GM10248 (cell line): ENCODE measurements at regions not wholly inside any gene's neighbourhood (a gene's known extent, or its start where the extent isn't known, plus 50 kb on each side); places are given as distances from the start of the nearest gene placed in this dataset.

Source experiments
- CTCF ChIA-PET: fragments of 300-600 bp; sonication (Branson Sonifier 250); formaldehyde crosslinking; extraction: SDS; loops from one replicate; lab custom pipeline; 2021; ENCODE audit warnings: antibody characterized with exemption; lab: Yijun Ruan, JAX
- POLR2A ChIA-PET: fragments of 350-650 bp; sonication (Branson Sonifier 250); formaldehyde crosslinking; extraction: SDS; loops from one replicate; lab custom pipeline; 2020; ENCODE audit warnings: antibody characterized with exemption; lab: Yijun Ruan, JAX
- DNase-seq: peaks from one replicate; pipeline ENCODE4 v3.0.0; 2012; ENCODE audit errors: extremely low spot score
- TF ChIP-seq, protein P1 (sequence below): IDR thresholded peaks from 2 replicates; pipeline ENCODE4 v1.5.1; 2012; ENCODE audit warnings: mild to moderate bottlenecking, low read depth; ENCODE audit errors: extremely low read depth, missing control alignments, control extremely low read depth

DNA sequence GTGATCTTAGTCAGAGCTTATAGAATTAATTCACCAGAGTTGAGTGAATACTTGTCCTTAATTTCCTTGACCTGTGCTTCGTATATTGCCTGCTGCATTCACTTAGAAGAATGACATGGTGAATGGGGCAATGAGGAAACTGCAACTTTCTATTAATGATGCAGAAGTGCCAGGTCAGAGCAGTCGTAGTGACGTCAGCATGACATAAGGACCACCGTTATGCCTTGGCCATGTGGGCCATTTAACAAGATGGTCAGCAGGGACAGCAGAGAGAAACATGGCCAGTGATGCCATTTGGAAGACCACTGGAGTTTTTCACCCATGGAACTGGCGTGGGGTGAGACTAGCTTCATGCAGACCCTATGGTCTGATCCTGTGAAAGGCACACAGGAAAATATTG, 1469.4 kb upstream of the TMEM132C start:
- POLR2A ChIA-PET, result no interaction called here
- DNase-seq, result no peak
- TF ChIP-seq, protein P1, sequence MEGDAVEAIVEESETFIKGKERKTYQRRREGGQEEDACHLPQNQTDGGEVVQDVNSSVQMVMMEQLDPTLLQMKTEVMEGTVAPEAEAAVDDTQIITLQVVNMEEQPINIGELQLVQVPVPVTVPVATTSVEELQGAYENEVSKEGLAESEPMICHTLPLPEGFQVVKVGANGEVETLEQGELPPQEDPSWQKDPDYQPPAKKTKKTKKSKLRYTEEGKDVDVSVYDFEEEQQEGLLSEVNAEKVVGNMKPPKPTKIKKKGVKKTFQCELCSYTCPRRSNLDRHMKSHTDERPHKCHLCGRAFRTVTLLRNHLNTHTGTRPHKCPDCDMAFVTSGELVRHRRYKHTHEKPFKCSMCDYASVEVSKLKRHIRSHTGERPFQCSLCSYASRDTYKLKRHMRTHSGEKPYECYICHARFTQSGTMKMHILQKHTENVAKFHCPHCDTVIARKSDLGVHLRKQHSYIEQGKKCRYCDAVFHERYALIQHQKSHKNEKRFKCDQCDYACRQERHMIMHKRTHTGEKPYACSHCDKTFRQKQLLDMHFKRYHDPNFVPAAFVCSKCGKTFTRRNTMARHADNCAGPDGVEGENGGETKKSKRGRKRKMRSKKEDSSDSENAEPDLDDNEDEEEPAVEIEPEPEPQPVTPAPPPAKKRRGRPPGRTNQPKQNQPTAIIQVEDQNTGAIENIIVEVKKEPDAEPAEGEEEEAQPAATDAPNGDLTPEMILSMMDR, result no peak
- CTCF ChIA-PET, result no interaction called here

DNA sequence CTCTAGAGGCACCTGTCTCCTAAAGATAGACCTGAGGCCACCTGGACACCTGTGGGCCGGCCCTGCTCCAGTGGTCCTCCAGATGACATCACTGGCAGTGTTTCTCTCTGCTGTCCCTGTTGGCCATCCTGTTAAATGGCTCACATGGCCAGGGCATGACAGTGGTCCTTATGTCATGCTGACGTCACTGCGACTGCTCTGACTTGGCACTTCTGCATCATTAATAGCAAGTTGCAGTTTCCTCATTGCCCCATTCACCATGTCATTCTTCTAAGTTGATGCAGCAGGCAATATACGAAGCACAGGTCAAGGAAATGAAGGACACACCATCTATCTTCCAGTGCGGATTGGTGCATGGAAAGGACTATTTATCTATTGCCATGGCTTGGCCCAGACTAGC, 1468.5 kb upstream of the TMEM132C start:
- ChIA-PET POLR2A (no interaction called here), CTCF (no interaction called here)
- TF ChIP-seq, protein P1, result no peak
- no peak for DNase-seq

DNA sequence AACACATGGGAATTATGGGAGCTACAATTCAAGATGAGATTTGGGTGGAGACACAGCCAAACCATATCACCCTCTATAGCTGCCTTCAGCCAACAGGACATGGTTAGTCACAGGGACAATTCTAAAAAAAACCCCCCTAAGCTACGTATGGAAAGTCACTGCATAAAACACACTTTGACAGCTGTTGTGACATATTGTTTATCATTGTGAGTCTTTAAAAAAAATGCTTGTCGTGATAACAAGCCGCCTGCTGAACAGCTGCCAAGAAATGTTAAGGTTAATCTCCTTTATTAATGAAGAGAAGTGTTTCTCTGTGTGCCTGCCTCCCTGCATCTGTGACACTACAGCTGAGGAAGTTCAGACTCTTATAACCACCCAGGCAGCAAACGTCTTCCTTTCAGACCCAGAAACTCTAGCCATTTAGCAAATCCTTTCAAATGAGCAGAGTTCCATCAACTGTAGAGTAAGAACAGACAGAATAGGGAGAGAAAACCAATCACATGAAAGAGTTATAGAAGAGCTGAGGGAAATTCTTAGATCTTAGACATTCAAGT, 1459.6 kb upstream of the TMEM132C start:
- CTCF ChIA-PET, result no interaction called here
- DNase-seq, result no peak
- POLR2A ChIA-PET, result no interaction called here
- TF ChIP-seq, protein P1, result no peak

DNA sequence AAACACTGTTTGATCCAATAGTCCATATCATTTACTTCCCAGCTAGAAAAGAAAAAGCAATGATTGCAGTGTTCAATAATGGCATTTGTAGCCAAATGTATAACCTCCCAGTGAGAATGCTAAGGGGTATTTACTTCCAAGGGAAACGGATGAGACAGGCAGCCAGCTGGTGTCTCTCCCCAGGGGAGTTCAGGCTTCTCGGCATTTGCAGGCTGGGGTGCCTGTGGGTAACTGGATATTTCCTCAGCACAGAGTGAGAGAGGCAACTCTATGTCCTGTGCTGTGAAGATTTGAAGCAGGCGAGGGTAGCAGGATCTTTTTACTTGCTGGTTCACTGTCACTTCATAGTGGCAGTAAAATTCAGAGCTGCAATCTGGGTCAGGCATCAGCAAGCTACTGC, 1455.6 kb upstream of the TMEM132C start:
- DNase-seq, result no peak
- ChIA-PET POLR2A (no interaction called here), CTCF (no interaction called here)
- TF ChIP-seq, protein P1, result no peak

DNA sequence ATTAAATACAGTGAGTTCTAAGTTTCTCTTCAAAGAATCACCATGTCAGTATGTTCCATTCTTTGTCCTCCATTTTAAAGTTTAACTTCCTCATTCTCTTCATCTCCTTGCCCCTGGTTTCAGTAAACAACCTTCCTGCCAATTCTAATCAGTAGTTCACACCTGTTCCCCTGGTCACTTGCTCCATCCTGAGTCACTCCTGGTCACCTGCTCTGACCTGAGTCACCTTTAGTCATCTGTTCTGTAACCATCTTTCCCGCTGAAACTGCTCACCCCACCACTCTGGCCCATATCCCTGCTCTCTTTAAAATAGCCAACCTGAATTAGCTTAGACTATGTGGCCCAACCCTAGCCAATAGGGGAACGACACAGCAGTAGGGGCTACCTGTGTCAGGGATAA, 1447.4 kb upstream of the TMEM132C start:
- TF ChIP-seq, protein P1, result no peak
- CTCF ChIA-PET, result no interaction called here
- POLR2A ChIA-PET, result no interaction called here
- DNase-seq, result no peak

DNA sequence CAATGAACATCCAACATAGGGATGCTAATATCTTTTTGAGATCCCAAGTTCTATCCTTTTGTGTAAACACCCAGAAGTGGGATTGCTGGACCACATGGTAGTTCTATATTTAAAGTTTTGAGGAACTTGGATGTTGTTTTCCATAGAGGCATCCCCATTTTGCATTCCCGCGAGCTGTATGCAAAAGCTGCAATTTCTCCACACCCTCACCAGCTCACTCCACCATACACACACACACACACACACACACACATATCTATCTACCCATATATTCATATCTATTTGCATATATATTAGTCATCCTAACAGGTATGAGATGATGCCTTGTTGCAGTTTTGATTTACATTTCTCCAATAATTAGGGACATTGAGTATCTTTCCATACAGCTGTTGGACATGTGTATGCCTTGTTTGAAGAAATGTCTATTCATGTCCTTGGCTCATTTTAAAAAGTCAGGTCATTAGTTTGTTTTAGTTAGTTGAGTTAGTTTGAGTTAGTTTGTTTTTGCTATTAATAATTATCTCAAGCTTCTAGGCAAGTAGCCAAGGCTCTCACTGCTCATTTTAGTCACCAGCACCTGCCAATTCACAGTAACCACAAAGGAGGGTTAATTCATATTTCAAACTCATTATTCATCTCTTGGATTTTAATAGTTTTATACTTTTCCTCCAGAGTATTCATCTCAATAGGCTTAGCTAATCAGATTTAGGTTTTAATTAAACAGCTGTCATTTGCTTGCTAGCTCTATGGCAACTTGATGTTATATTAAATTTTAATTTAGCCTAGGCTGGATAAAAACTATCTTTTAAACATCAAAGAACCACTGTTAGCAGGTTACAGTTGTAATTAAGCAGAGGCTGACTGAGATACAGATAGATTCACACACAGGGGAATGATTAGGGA, 1435.9 kb upstream of the TMEM132C start:
- ChIA-PET CTCF (no interaction called here), POLR2A (no interaction called here)
- no peak for DNase-seq
- TF ChIP-seq, protein P1, result no peak
